Sigmoid colon (tissue), 6 donors: ENCODE measurements at regions not wholly inside any gene's neighbourhood (a gene's known extent, or its start where the extent isn't known, plus 50 kb on each side); places are given as distances from the start of the nearest gene placed in this dataset.

ENCODE experiments used
- DNase-seq: peaks from one replicate; pipeline ENCODE4 v3.0.0-alpha.2; 2019
- H3K27ac ChIP-seq, 4 donors: fragments of 200-600 bp; sonication (generic); one replicate each; pipeline ENCODE4 v1.5.1; 2016 to 2019; ENCODE audit warnings: mild to moderate bottlenecking in 1 of 4
- H3K27me3 ChIP-seq, 3 donors: fragments of 200-600 bp; sonication (generic); one replicate each; pipeline ENCODE4 v1.5.1; 2019; ENCODE audit warnings: mild to moderate bottlenecking in 1 of 3
- H3K36me3 ChIP-seq, 4 donors: fragments of 200-600 bp; sonication (generic); one replicate each; pipeline ENCODE4 v1.5.1; 2016 to 2019
- H3K4me1 ChIP-seq, 4 donors: fragments of 200-600 bp; sonication (generic); one replicate each; pipeline ENCODE4 v1.5.1; 2017 to 2019
- H3K4me3 ChIP-seq, 4 donors: fragments of 200-600 bp; sonication (generic); one replicate each; pipeline ENCODE4 v1.5.1; 2017 to 2019; ENCODE audit warnings: mild to moderate bottlenecking in 2 of 4, moderate library complexity in 1 of 4
- H3K9me3 ChIP-seq, 4 donors: fragments of 200-600 bp in 3 of 4; sonication (generic) in 3 of 4; one replicate each; pipeline versions ENCODE4 v1.5.1 to v1.6.1; 2013 to 2019
- CTCF ChIP-seq, 4 experiments: fragments of 450-650 bp in 3 of 4; fragments of 200-600 bp in 1 of 4; IDR thresholded peaks; one replicate each; pipeline ENCODE4 v1.5.1; 2016 to 2019; ENCODE audit warnings: antibody characterized with exemption in 4 of 4, mild to moderate bottlenecking in 3 of 4, moderate library complexity in 2 of 4
- EP300 ChIP-seq, 4 donors: sonication (generic); formaldehyde crosslinking; IDR thresholded peaks; one replicate each; pipeline ENCODE4 v1.6.1; 2017; ENCODE audit warnings: antibody characterized with exemption in 4 of 4
- POLR2A ChIP-seq, 2 donors: fragments of 450-650 bp; IDR thresholded peaks; one replicate each; pipeline ENCODE4 v1.6.1; 2016; ENCODE audit warnings: antibody characterized with exemption in 2 of 2, mild to moderate bottlenecking in 2 of 2, moderate library complexity in 2 of 2
- POLR2AphosphoS5 ChIP-seq, 4 donors: sonication (generic); formaldehyde crosslinking; IDR thresholded peaks; one replicate each; pipeline ENCODE4 v1.6.1; 2017; ENCODE audit warnings: antibody characterized with exemption in 4 of 4
- WGBS, 2 donors: extraction: QIAGEN DNeasy Blood & Tissue Kit; methylation state at CpG; one replicate each; pipeline ENCODE4 v1.1.7; 2013; 5-methylcytosine and 5-hydroxymethylcytosine counted together
- intact Hi-C: fragments of 100-400 bp; cut with DNase I; formaldehyde crosslinking; loops from one replicate; pipeline ENCODE4 v1.15.1; 2023
- donor health status: healthy with polysubstance abuse.
- donor health status: healthy.

DNA sequence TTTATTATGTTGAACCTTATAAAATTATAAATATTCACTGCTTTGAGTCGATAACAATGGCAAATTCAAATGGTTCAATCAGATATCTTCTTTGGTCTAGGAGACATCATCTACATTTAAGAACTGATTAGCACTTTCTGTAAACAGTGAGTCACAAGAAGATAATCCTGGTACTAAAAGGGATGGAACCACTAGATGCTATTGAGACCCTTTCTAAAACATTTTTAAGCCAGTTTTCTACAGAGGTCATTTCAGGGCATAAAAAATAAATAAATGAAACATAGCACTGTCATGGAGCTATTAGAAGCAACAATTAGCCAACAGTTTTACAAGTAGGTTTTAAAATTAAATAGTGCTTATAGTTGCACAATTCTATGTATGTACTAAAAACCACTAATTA lies 212.2 kb downstream of the DUSP6 start:
- H3K27ac ChIP-seq: no peak overlapping the region
- no peaks in the 10 kb centered on the region for H3K36me3 ChIP-seq
- TF ChIP-seq POLR2AphosphoS5 (IDR thresholded peaks at IDR 0.05) (no peak), CTCF (IDR thresholded peaks at IDR 0.05) (no peak), EP300 (IDR thresholded peaks at IDR 0.05) (no peak), POLR2A (IDR thresholded peaks at IDR 0.05) (no peak)
- no peaks in the 10 kb centered on the region for H3K27me3 ChIP-seq
- intact Hi-C loops: no loop called here
- no peaks in the 10 kb centered on the region for H3K9me3 ChIP-seq
- 71 to 89% methylated on average over 1 of the region's 1 CpG for WGBS, 2 donors
- H3K4me1 ChIP-seq: peaks cover 0 to 12% (median 0%) of the 10 kb centered on the region in 4 donors
- H3K4me3 ChIP-seq: no peak overlapping the region
- no peak for DNase-seq

DNA sequence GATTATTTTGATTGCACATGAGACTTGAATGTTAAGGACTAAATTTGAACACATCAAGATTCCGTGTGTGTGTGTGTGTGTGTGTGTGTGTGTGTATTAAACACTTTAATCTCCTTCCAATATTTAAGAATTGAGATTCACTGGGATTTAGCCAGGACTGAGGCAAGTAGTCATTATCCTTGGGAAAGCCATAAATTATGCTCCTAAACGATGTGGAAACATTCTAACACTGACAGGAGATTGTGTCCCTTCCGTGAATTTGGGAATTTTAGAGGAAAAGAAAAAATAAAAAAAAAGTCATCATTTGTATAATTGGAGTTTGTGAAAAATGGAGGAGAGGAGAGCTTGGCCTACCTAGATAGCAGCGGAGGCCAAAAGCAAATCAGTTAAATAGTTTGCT lies 212.9 kb downstream of the DUSP6 start:
- no peak overlapping the region for H3K4me3 ChIP-seq
- no peaks in the 10 kb centered on the region for H3K27me3 ChIP-seq
- no peak for DNase-seq
- WGBS, 2 donors: 85 to 87% methylated on average over 4 of the region's 4 CpGs
- intact Hi-C loops: no loop called here
- no peaks in the 10 kb centered on the region for H3K9me3 ChIP-seq
- no peaks in the 10 kb centered on the region for H3K36me3 ChIP-seq
- H3K4me1 ChIP-seq: peaks cover 0 to 12% (median 0%) of the 10 kb centered on the region in 4 donors
- no peak for TF ChIP-seq CTCF (IDR thresholded peaks at IDR 0.05)
- no peak overlapping the region for H3K27ac ChIP-seq

GRCh38 chr12:89138048-89138852 lies 214.1 kb downstream of the DUSP6 start:
- no peaks in the 10 kb centered on the region for H3K9me3 ChIP-seq
- H3K27ac ChIP-seq: no peak overlapping the region
- H3K4me3 ChIP-seq: no peak overlapping the region
- H3K27me3 ChIP-seq: no peaks in the 10 kb centered on the region
- H3K36me3 ChIP-seq: no peaks in the 10 kb centered on the region
- DNase-seq: no peak
- peaks cover 0 to 12% (median 0%) of the 10 kb centered on the region in 4 donors for H3K4me1 ChIP-seq
- intact Hi-C loops: no loop called here
- no peak for TF ChIP-seq EP300 (IDR thresholded peaks at IDR 0.05)
- TF ChIP-seq POLR2A (IDR thresholded peaks at IDR 0.05): no peak
- TF ChIP-seq POLR2AphosphoS5 (IDR thresholded peaks at IDR 0.05): no peak
- no peak for TF ChIP-seq CTCF (IDR thresholded peaks at IDR 0.05)

- no peak overlapping the region for H3K27ac ChIP-seq
- H3K9me3 ChIP-seq: no peaks in the 10 kb centered on the region
- intact Hi-C loops: no loop called here
- H3K4me1 ChIP-seq: peaks cover 0 to 12% (median 0%) of the 10 kb centered on the region in 4 donors
- H3K36me3 ChIP-seq: no peaks in the 10 kb centered on the region
- no peak overlapping the region for H3K4me3 ChIP-seq
- TF ChIP-seq EP300 (IDR thresholded peaks at IDR 0.05): no peak
- TF ChIP-seq POLR2A (IDR thresholded peaks at IDR 0.05): no peak
- no peak for TF ChIP-seq POLR2AphosphoS5 (IDR thresholded peaks at IDR 0.05)
- no peak for TF ChIP-seq CTCF (IDR thresholded peaks at IDR 0.05)
- no peak for DNase-seq
- no peaks in the 10 kb centered on the region for H3K27me3 ChIP-seq
These were observed 216.2 kb downstream of the DUSP6 start for GRCh38 chr12:89135976-89136634.
